Kidney (tissue), 13 donors: ENCODE measurements at regions not wholly inside any gene's neighbourhood (a gene's known extent, or its start where the extent isn't known, plus 50 kb on each side); places are given as distances from the start of the nearest gene placed in this dataset.

Source experiments
- DNase-seq, 5 donors: peaks; one replicate each; pipeline ENCODE4 v3.0.0-alpha.2; 2013 to 2020
- FAIRE-seq: peaks from 2 replicates; lab custom pipeline; 2012; peaks lifted over from hg19 to GRCh38; lab: Jason Lieb, UNC
- H3K27ac ChIP-seq, 2 donors: one replicate each; pipeline ENCODE4 v1.7.0; 2013; ENCODE audit warnings: low read depth in 2 of 2, low read length in 2 of 2, inconsistent platforms in 1 of 2
- H3K27me3 ChIP-seq: one replicate; pipeline ENCODE4 v1.7.1; 2013; ENCODE audit warnings: low read length, inconsistent platforms; ENCODE audit not compliant: control insufficient read depth, insufficient read depth
- H3K36me3 ChIP-seq, 3 donors: one replicate each; pipeline versions ENCODE4 v1.7.0 to v1.7.1; 2013; ENCODE audit warnings: low read length in 3 of 3, control low read depth in 1 of 3, inconsistent platforms in 1 of 3; ENCODE audit not compliant: insufficient read depth in 3 of 3, control insufficient read depth in 2 of 3
- H3K4me1 ChIP-seq, 3 donors: one replicate each; pipeline versions ENCODE4 v1.7.0 to v1.7.1; 2013; ENCODE audit warnings: low read length in 3 of 3, inconsistent platforms in 1 of 3, low read depth in 1 of 3; ENCODE audit not compliant: control insufficient read depth in 2 of 3, insufficient read depth in 2 of 3
- H3K4me3 ChIP-seq, 3 donors: one replicate each; pipeline versions ENCODE4 v1.7.0 to v1.8.1; 2013; ENCODE audit warnings: low read length in 3 of 3, control low read depth in 1 of 3, inconsistent platforms in 1 of 3
- H3K9ac ChIP-seq, 3 donors: one replicate each; pipeline versions ENCODE4 v1.7.0 to v1.7.1; 2013; ENCODE audit warnings: low read length in 3 of 3, control low read depth in 1 of 3, inconsistent platforms in 1 of 3
- H3K9me3 ChIP-seq, 3 donors: one replicate each; pipeline versions ENCODE4 v1.7.0 to v1.7.1; 2013; ENCODE audit warnings: low read length in 3 of 3, control low read depth in 1 of 3, inconsistent platforms in 1 of 3; ENCODE audit not compliant: control insufficient read depth in 2 of 3, insufficient read depth in 1 of 3
- CTCF ChIP-seq: IDR thresholded peaks from 3 replicates; pipeline ENCODE4 v1.5.1; 2012; ENCODE audit warnings: mild to moderate bottlenecking, moderate library complexity, borderline replicate concordance; ENCODE audit not compliant: insufficient read depth; ENCODE audit errors: extremely low read depth
- intact Hi-C: fragments of 100-400 bp; cut with DNase I; formaldehyde crosslinking; loops from one replicate; pipeline ENCODE4 v1.11.1; 2022
- donor health status: control.
- donor health status: control.
- donor health status: control.
- donor health status: control.
- donor health status: control.
- donor health status: DM: yes; HTN: yes; CAD: no.
- donor health status: Normal renal cell carcinoma (clear cell type).

- Histone ChIP-seq H3K4me3 (no peak overlapping the region), H3K36me3 (no peaks in the 10 kb centered on the region), H3K9ac (no peak overlapping the region), H3K27me3 (no peaks in the 10 kb centered on the region), H3K4me1 (no peaks in the 10 kb centered on the region), H3K27ac (no peak overlapping the region), H3K9me3 (no peaks in the 10 kb centered on the region)
- intact Hi-C loops = no loop called here
- DNase-seq = peak in 4 of 5 donors; percentile 56 to 74 (median 62)
- no peak for FAIRE-seq
- no peak for TF ChIP-seq CTCF
Observed at GRCh38 chr10:125451319-125451718, 231.6 kb downstream of the TEX36 start.

- FAIRE-seq (no peak), DNase-seq (no peak)
- TF ChIP-seq CTCF = no peak
- intact Hi-C loops = no loop called here
- Histone ChIP-seq H3K27me3 (no peaks in the 10 kb centered on the region), H3K4me3 (no peak overlapping the region), H3K9me3 (no peaks in the 10 kb centered on the region), H3K36me3 (no peaks in the 10 kb centered on the region), H3K9ac (no peak overlapping the region), H3K27ac (no peak overlapping the region), H3K4me1 (no peaks in the 10 kb centered on the region)
Observed at GRCh38 chr10:125450218-125450617, 232.7 kb downstream of the TEX36 start.

- no peak for FAIRE-seq
Observed at GRCh38 chr10:125449571-125449970, 233.4 kb downstream of the TEX36 start.

More at GRCh38 chr10:125449571-125449970, 233.4 kb downstream of the TEX36 start:
- Histone ChIP-seq H3K27ac (no peak overlapping the region), H3K9me3 (no peaks in the 10 kb centered on the region), H3K4me3 (no peak overlapping the region), H3K4me1 (no peaks in the 10 kb centered on the region), H3K27me3 (no peaks in the 10 kb centered on the region), H3K9ac (no peak overlapping the region), H3K36me3 (no peaks in the 10 kb centered on the region)
- TF ChIP-seq CTCF = no peak
- no peak for DNase-seq
- intact Hi-C loops = no loop called here
